LNCaP clone FGC (cell line): ENCODE measurements at regions not wholly inside any gene's neighbourhood (a gene's known extent, or its start where the extent isn't known, plus 50 kb on each side); places are given as distances from the start of the nearest gene placed in this dataset.

Experiments used
- DNase-seq: peaks from one replicate; pipeline ENCODE4 v3.0.0-alpha.2; 2011; ENCODE audit warnings: low read depth
- H3K4me3 ChIP-seq: 2 replicates; pipeline ENCODE4 v1.5.1; 2011; ENCODE audit warnings: mild to moderate bottlenecking, low read depth, low read length, control low read depth
- TF ChIP-seq, protein P1 (sequence below): IDR thresholded peaks from 2 replicates; pipeline ENCODE4 v1.5.1; 2012; ENCODE audit warnings: mild to moderate bottlenecking; ENCODE audit not compliant: control insufficient read depth, insufficient read depth; ENCODE audit errors: extremely low read depth

- no peak overlapping the region for H3K4me3 ChIP-seq
- no peak for DNase-seq
- TF ChIP-seq, protein P1, sequence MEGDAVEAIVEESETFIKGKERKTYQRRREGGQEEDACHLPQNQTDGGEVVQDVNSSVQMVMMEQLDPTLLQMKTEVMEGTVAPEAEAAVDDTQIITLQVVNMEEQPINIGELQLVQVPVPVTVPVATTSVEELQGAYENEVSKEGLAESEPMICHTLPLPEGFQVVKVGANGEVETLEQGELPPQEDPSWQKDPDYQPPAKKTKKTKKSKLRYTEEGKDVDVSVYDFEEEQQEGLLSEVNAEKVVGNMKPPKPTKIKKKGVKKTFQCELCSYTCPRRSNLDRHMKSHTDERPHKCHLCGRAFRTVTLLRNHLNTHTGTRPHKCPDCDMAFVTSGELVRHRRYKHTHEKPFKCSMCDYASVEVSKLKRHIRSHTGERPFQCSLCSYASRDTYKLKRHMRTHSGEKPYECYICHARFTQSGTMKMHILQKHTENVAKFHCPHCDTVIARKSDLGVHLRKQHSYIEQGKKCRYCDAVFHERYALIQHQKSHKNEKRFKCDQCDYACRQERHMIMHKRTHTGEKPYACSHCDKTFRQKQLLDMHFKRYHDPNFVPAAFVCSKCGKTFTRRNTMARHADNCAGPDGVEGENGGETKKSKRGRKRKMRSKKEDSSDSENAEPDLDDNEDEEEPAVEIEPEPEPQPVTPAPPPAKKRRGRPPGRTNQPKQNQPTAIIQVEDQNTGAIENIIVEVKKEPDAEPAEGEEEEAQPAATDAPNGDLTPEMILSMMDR = no peak
These were observed 1088.6 kb upstream of the C9orf72 start for GRCh38 chr9:28661853-28662252.

DNA sequence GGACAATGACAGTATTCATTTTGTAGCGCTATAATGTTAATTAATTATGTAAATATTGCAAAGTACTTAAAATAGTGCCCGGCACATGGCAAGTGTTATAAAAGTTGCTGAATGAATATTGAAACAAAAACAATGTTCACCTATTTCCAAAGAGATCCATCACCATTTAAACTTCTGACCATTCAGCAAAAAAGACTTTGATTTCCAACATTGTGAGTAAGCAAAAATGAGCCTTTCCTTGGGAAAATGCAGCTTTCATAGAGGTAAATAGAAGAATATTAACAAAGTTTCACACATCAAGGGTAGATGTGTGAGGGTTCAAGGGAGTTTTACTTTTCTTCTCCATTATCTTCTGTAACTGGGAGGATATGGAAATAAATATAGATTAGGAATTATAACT, 1089.4 kb upstream of the C9orf72 start:
- TF ChIP-seq, protein P1 = no peak
- H3K4me3 ChIP-seq = no peak overlapping the region
- no peak for DNase-seq

GRCh38 chr9:28668158-28668557, 1094.9 kb upstream of the C9orf72 start:
- H3K4me3 ChIP-seq = no peak overlapping the region
- TF ChIP-seq, protein P1 = no peak
- DNase-seq = no peak

- no peak overlapping the region for H3K4me3 ChIP-seq
- DNase-seq = no peak
- TF ChIP-seq, protein P1 = no peak
These were observed 1097.7 kb upstream of the C9orf72 start for GRCh38 chr9:28671000-28671399.

GRCh38 chr9:28678097-28678496, 1104.8 kb upstream of the C9orf72 start:
- TF ChIP-seq, protein P1 = no peak
- DNase-seq = no peak

GRCh38 chr9:28688172-28688571, 1114.9 kb upstream of the C9orf72 start:
- H3K4me3 ChIP-seq = no peak overlapping the region
- TF ChIP-seq, protein P1 = no peak
- DNase-seq = no peak

More at GRCh38 chr9:28678097-28678496, 1104.8 kb upstream of the C9orf72 start:
- H3K4me3 ChIP-seq = no peak overlapping the region

- TF ChIP-seq, protein P1 = no peak
- DNase-seq = no peak
- H3K4me3 ChIP-seq = no peak overlapping the region
These were observed 1118.7 kb upstream of the C9orf72 start for GRCh38 chr9:28692012-28692411.
